ENCODE measurements at regions not wholly inside any gene's neighbourhood (a gene's known extent, or its start where the extent isn't known, plus 50 kb on each side); places are given as distances from the start of the nearest gene placed in this dataset.

DNA sequence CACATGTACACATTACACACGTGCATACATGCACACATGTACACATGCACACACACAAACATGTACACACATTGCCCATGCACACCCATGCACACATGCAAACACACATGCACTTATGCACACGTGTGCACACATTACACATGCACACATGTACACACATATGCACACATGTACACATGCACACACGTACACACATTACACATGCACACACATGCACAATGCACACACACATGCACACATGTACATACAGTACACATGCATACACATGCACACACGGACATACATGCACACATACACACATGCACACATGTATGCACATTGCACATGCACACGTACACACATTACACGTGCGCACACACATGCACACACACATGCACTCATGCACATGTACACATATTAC is 95.3 kb upstream of the TTC34 start:
- no peaks in the 10 kb centered on the region for H3K27me3 Mint-ChIP-seq
- no peaks in the 10 kb centered on the region for H3K36me3 Mint-ChIP-seq
- H3K4me1 ChIP-seq (ENCODE audit: control insufficient read depth, insufficient read depth, low read length, poor library complexity, severe bottlenecking): peaks cover 4% of the 10 kb centered on the region
- DNase-seq (no peak), ATAC-seq (ENCODE audit: low read depth in 2 of 2) (no peak)
- no peaks in the 10 kb centered on the region for H3K36me3 ChIP-seq (ENCODE audit: control insufficient read depth, insufficient read depth, low read length)
- H3K4me1 Mint-ChIP-seq: peaks cover 0 to 7% (median 1%) of the 10 kb centered on the region in 4 donors
- H3K27me3 ChIP-seq (ENCODE audit: control insufficient read depth, insufficient read depth, low read length): no peaks in the 10 kb centered on the region
- no peak overlapping the region for H3K27ac ChIP-seq (ENCODE audit: insufficient read depth, low read length, poor library complexity, severe bottlenecking)
- H3K9me3 ChIP-seq (ENCODE audit: control insufficient read depth in 2 of 2, low read length in 2 of 2): no peaks in the 10 kb centered on the region
- peaks cover 0 to 7% (median 0%) of the 10 kb centered on the region in 7 donors for H3K9me3 Mint-ChIP-seq
- no peak overlapping the region for H3K4me3 ChIP-seq (ENCODE audit: low read depth, low read length)
- no peak overlapping the region for H3K27ac Mint-ChIP-seq
- H3K4me3 Mint-ChIP-seq: no peak overlapping the region

DNA sequence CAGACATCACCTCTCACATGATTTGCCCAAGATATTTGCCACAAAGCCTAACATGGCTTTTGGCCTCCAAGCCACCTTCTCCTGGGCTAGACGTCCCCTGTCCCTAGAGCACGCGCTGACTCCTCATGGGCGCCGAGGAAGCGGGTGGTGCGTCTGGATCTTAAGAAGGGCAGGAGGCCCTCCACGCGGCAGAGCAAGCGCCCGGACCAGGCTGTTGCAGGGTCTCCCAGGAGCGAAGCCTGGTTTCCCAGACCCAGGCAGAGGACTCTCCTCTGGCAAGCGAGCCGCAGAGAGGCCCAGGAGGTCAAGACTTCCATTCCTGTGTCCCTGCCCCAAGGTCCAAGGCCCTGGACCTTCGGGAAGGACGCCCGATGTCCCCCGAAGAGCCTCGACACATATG is 101.7 kb upstream of the TTC34 start:
- no peak overlapping the region for H3K27ac Mint-ChIP-seq
- no peaks in the 10 kb centered on the region for H3K27me3 ChIP-seq (ENCODE audit: control insufficient read depth, insufficient read depth, low read length)
- no peaks in the 10 kb centered on the region for H3K4me1 Mint-ChIP-seq
- no peaks in the 10 kb centered on the region for H3K4me1 ChIP-seq (ENCODE audit: control insufficient read depth, insufficient read depth, low read length, poor library complexity, severe bottlenecking)
- H3K36me3 Mint-ChIP-seq: no peaks in the 10 kb centered on the region
- H3K27ac ChIP-seq (ENCODE audit: insufficient read depth, low read length, poor library complexity, severe bottlenecking): no peak overlapping the region
- H3K9me3 ChIP-seq (ENCODE audit: control insufficient read depth in 2 of 2, low read length in 2 of 2): no peaks in the 10 kb centered on the region
- no peak overlapping the region for H3K4me3 ChIP-seq (ENCODE audit: low read depth, low read length)
- no peak overlapping the region for H3K4me3 Mint-ChIP-seq
- H3K9me3 Mint-ChIP-seq: peaks cover 0 to 3% (median 0%) of the 10 kb centered on the region in 7 donors
- no peak for ATAC-seq (ENCODE audit: low read depth in 2 of 2)
- H3K27me3 Mint-ChIP-seq: no peaks in the 10 kb centered on the region
- H3K36me3 ChIP-seq (ENCODE audit: control insufficient read depth, insufficient read depth, low read length): no peaks in the 10 kb centered on the region
- DNase-seq: no peak

DNA sequence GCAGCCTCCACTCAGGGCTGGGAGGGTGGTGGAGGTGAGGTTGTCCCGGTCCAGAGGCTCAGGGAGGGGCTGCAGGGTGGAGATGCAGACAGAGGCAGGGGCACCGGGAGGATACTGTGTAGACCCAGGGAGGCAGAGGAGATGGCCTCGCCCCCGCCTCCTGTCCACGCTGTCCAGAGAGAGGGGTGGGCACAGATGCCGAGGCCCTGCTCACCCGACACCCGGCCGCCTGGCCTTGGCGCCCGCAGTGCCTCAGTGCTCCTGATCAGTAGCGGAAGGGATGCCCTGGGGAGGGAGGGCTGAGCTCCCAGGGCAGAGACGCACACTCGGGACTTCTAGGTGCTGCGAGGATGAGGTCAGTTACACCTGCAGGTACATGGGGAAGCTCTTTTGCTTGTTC is 102.7 kb upstream of the TTC34 start:
- Histone ChIP-seq H3K4me1 (ENCODE audit: control insufficient read depth, insufficient read depth, low read length, poor library complexity, severe bottlenecking) (no peaks in the 10 kb centered on the region), H3K4me3 (ENCODE audit: low read depth, low read length) (no peak overlapping the region), H3K27me3 (ENCODE audit: control insufficient read depth, insufficient read depth, low read length) (no peaks in the 10 kb centered on the region), H3K9me3 (ENCODE audit: control insufficient read depth in 2 of 2, low read length in 2 of 2) (no peaks in the 10 kb centered on the region), H3K27ac (ENCODE audit: insufficient read depth, low read length, poor library complexity, severe bottlenecking) (no peak overlapping the region), H3K36me3 (ENCODE audit: control insufficient read depth, insufficient read depth, low read length) (no peaks in the 10 kb centered on the region)
- no peaks in the 10 kb centered on the region for H3K27me3 Mint-ChIP-seq
- ATAC-seq (ENCODE audit: low read depth in 2 of 2) (no peak), DNase-seq (no peak)
- no peaks in the 10 kb centered on the region for H3K36me3 Mint-ChIP-seq
- H3K4me3 Mint-ChIP-seq: no peak overlapping the region
- H3K9me3 Mint-ChIP-seq: peaks cover 0 to 3% (median 0%) of the 10 kb centered on the region in 7 donors
- H3K4me1 Mint-ChIP-seq: no peaks in the 10 kb centered on the region
- no peak overlapping the region for H3K27ac Mint-ChIP-seq

DNA sequence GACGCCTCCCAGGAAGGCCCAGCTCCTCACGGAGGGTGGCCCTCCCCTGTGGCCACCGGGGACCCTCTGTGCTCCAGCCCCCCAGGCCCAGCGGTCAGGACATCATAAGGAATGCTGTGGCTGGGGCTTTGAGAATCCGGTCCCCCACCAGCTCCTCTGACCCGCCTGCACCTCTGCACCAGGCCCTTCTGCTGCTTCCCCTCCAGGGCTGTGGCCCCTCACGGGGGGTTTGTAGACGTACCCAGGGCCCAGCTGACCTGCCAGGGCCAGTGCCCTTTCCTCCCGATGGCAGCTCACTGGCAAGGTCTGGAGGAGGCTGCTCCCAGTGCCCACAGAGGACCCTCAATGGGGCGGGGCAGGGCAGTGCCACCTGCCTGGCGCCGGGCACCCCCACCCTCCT is 103.9 kb upstream of the TTC34 start:
- no peak overlapping the region for H3K4me3 ChIP-seq (ENCODE audit: low read depth, low read length)
- Mint-ChIP-seq H3K27me3 (no peaks in the 10 kb centered on the region), H3K36me3 (no peaks in the 10 kb centered on the region), H3K9me3 (peaks cover 0 to 2% (median 0%) of the 10 kb centered on the region in 7 donors), H3K4me3 (no peak overlapping the region), H3K4me1 (no peaks in the 10 kb centered on the region), H3K27ac (no peak overlapping the region)
- no peaks in the 10 kb centered on the region for H3K4me1 ChIP-seq (ENCODE audit: control insufficient read depth, insufficient read depth, low read length, poor library complexity, severe bottlenecking)
- no peak for ATAC-seq (ENCODE audit: low read depth in 2 of 2)
- no peak overlapping the region for H3K27ac ChIP-seq (ENCODE audit: insufficient read depth, low read length, poor library complexity, severe bottlenecking)
- no peaks in the 10 kb centered on the region for H3K36me3 ChIP-seq (ENCODE audit: control insufficient read depth, insufficient read depth, low read length)
- DNase-seq: no peak
- no peaks in the 10 kb centered on the region for H3K9me3 ChIP-seq (ENCODE audit: control insufficient read depth in 2 of 2, low read length in 2 of 2)
- no peaks in the 10 kb centered on the region for H3K27me3 ChIP-seq (ENCODE audit: control insufficient read depth, insufficient read depth, low read length)

DNA sequence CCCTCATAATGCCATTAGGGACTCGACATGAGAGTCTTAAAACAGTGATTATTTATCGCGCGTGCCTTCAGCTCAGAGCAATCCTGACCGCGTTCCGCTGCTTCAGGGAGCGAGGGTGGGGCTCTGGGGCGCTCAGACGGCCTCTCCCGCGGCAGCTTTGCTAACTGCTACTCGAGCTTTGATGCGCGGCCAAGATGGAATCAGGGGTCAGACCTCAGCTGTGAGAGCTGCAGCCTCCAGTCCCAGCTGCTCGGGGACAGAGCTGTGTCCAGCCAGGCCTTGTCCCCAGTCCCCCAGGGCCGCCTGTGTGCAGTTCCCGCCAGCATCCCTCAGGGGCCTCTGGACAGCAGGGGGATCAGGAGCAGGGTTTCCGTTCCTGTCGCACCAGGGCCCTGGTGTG is 104.6 kb upstream of the TTC34 start:
- no peaks in the 10 kb centered on the region for H3K9me3 ChIP-seq (ENCODE audit: control insufficient read depth in 2 of 2, low read length in 2 of 2)
- no peaks in the 10 kb centered on the region for H3K4me1 ChIP-seq (ENCODE audit: control insufficient read depth, insufficient read depth, low read length, poor library complexity, severe bottlenecking)
- H3K27me3 ChIP-seq (ENCODE audit: control insufficient read depth, insufficient read depth, low read length): no peaks in the 10 kb centered on the region
- Mint-ChIP-seq H3K27me3 (no peaks in the 10 kb centered on the region), H3K9me3 (peaks cover 0 to 2% (median 0%) of the 10 kb centered on the region in 7 donors), H3K4me1 (no peaks in the 10 kb centered on the region), H3K4me3 (no peak overlapping the region), H3K27ac (peak overlapping the region in 1 of 3 donors; percentile 9), H3K36me3 (no peaks in the 10 kb centered on the region)
- no peaks in the 10 kb centered on the region for H3K36me3 ChIP-seq (ENCODE audit: control insufficient read depth, insufficient read depth, low read length)
- no peak overlapping the region for H3K27ac ChIP-seq (ENCODE audit: insufficient read depth, low read length, poor library complexity, severe bottlenecking)
- DNase-seq (no peak), ATAC-seq (ENCODE audit: low read depth in 2 of 2) (no peak)
- no peak overlapping the region for H3K4me3 ChIP-seq (ENCODE audit: low read depth, low read length)

DNA sequence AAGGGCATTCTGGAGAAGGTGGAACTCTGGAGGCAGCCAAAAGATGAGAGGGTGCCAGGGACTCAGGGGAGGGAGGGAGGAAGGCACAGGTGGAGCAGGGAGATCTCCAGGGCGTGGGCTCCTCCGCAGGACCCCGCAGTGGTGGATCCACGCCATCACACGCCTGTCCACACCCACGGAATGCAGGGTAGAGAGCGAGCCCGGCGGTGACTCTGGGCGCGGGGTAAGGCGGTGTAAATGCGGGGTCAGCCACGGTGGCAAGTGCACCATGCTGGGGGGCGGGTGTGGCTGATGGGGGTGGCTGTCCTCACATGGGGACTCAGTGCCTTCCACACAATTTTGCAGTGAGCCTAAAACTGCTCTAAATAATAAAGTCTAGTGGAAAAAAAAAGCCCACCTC is 105.1 kb upstream of the TTC34 start:
- H3K4me1 ChIP-seq (ENCODE audit: control insufficient read depth, insufficient read depth, low read length, poor library complexity, severe bottlenecking): no peaks in the 10 kb centered on the region
- no peak overlapping the region for H3K27ac ChIP-seq (ENCODE audit: insufficient read depth, low read length, poor library complexity, severe bottlenecking)
- H3K9me3 Mint-ChIP-seq: no peaks in the 10 kb centered on the region
- no peaks in the 10 kb centered on the region for H3K9me3 ChIP-seq (ENCODE audit: control insufficient read depth in 2 of 2, low read length in 2 of 2)
- H3K4me3 ChIP-seq (ENCODE audit: low read depth, low read length): no peak overlapping the region
- no peaks in the 10 kb centered on the region for H3K27me3 Mint-ChIP-seq
- H3K27ac Mint-ChIP-seq: no peak overlapping the region
- no peaks in the 10 kb centered on the region for H3K4me1 Mint-ChIP-seq
- no peak for DNase-seq
- no peak for ATAC-seq (ENCODE audit: low read depth in 2 of 2)
- H3K27me3 ChIP-seq (ENCODE audit: control insufficient read depth, insufficient read depth, low read length): no peaks in the 10 kb centered on the region
- H3K36me3 Mint-ChIP-seq: no peaks in the 10 kb centered on the region
- H3K4me3 Mint-ChIP-seq: no peak overlapping the region
- no peaks in the 10 kb centered on the region for H3K36me3 ChIP-seq (ENCODE audit: control insufficient read depth, insufficient read depth, low read length)

DNA sequence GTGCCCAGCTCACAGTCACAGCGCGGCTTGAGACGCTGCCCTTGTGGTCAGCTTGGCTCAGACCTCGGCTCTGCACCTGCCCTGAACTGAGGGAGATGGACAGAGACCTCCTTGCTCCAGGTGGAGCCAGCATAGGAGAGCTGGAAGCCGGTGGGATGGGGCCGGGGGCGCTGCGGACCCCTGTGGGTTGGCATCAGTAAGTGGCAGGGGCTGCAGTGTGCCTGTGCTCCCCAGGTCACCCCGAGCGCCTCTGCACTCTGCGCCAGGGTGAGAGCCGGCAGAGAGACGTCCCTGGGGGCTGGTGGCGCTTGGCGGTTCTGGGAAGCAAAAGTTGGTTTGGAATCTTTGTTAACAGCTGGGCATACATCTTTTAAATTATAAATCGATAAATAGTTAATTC is 105.6 kb upstream of the TTC34 start:
- H3K27me3 ChIP-seq (ENCODE audit: control insufficient read depth, insufficient read depth, low read length): no peaks in the 10 kb centered on the region
- no peak overlapping the region for H3K4me3 ChIP-seq (ENCODE audit: low read depth, low read length)
- no peaks in the 10 kb centered on the region for H3K36me3 Mint-ChIP-seq
- no peaks in the 10 kb centered on the region for H3K4me1 ChIP-seq (ENCODE audit: control insufficient read depth, insufficient read depth, low read length, poor library complexity, severe bottlenecking)
- no peaks in the 10 kb centered on the region for H3K4me1 Mint-ChIP-seq
- no peaks in the 10 kb centered on the region for H3K9me3 Mint-ChIP-seq
- no peak overlapping the region for H3K4me3 Mint-ChIP-seq
- DNase-seq (no peak), ATAC-seq (ENCODE audit: low read depth in 2 of 2) (no peak)
- no peaks in the 10 kb centered on the region for H3K27me3 Mint-ChIP-seq
- H3K36me3 ChIP-seq (ENCODE audit: control insufficient read depth, insufficient read depth, low read length): no peaks in the 10 kb centered on the region
- H3K27ac ChIP-seq (ENCODE audit: insufficient read depth, low read length, poor library complexity, severe bottlenecking): no peak overlapping the region
- H3K27ac Mint-ChIP-seq: no peak overlapping the region
- no peaks in the 10 kb centered on the region for H3K9me3 ChIP-seq (ENCODE audit: control insufficient read depth in 2 of 2, low read length in 2 of 2)

DNA sequence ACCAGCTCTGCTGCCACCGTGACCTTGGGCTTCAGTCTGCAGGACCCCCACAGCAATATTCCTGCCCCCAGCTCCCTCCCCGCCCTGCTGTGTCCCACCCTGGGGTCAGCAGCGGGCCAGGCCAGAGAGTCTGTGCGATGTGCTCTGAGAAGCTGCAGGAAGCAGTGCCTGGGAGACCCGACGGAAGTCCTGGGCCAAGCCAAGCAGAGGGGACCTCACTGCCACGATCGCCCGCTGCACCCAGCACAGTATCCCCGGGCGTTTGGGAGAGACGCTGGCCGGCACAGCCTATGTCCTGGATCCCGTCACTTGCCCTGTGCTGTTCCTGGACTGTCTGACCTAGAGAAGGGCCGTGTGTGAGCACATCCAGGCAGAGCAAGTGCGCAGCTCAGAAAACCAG is 106.6 kb upstream of the TTC34 start:
- Mint-ChIP-seq H3K36me3 (no peaks in the 10 kb centered on the region), H3K27me3 (no peaks in the 10 kb centered on the region), H3K27ac (no peak overlapping the region), H3K4me3 (no peak overlapping the region), H3K4me1 (no peaks in the 10 kb centered on the region), H3K9me3 (no peaks in the 10 kb centered on the region)
- no peak for DNase-seq
- Histone ChIP-seq H3K36me3 (ENCODE audit: control insufficient read depth, insufficient read depth, low read length) (no peaks in the 10 kb centered on the region), H3K9me3 (ENCODE audit: control insufficient read depth in 2 of 2, low read length in 2 of 2) (no peaks in the 10 kb centered on the region), H3K27me3 (ENCODE audit: control insufficient read depth, insufficient read depth, low read length) (no peaks in the 10 kb centered on the region), H3K27ac (ENCODE audit: insufficient read depth, low read length, poor library complexity, severe bottlenecking) (no peak overlapping the region), H3K4me3 (ENCODE audit: low read depth, low read length) (no peak overlapping the region), H3K4me1 (ENCODE audit: control insufficient read depth, insufficient read depth, low read length, poor library complexity, severe bottlenecking) (no peaks in the 10 kb centered on the region)
- no peak for ATAC-seq (ENCODE audit: low read depth in 2 of 2)

Data from CD4-positive, CD25-positive, alpha-beta regulatory T cell (primary cell).